ENCODE measurements at regions not wholly inside any gene's neighbourhood (a gene's known extent, or its start where the extent isn't known, plus 50 kb on each side); places are given as distances from the start of the nearest gene placed in this dataset.

- Histone ChIP-seq H4K8ac (replicated peaks; ENCODE audit: insufficient read length, low read depth, low read length) (no peak overlapping the region), H2BK20ac (ENCODE audit: low read depth, low read length, poor library complexity, severe bottlenecking) (no peak overlapping the region), H3K9me3 (ENCODE audit: control insufficient read depth, low read depth, low read length) (no peaks in the 10 kb centered on the region), H3K14ac (ENCODE audit: insufficient read depth, low read length) (no peak overlapping the region), H2BK15ac (ENCODE audit: low read depth, low read length) (no peak overlapping the region), H3K9ac (ENCODE audit: extremely low read depth, insufficient read length, low read length) (no peak overlapping the region), H3K4me1 (ENCODE audit: insufficient read depth, low read length) (no peaks in the 10 kb centered on the region), H3K79me2 (ENCODE audit: insufficient read depth, low read length) (no peaks in the 10 kb centered on the region), H2BK120ac (ENCODE audit: low read depth, low read length, poor library complexity, severe bottlenecking) (no peak overlapping the region), H2AFZ (ENCODE audit: low read length) (no peak overlapping the region), H3K27ac (ENCODE audit: insufficient read length, low read depth, low read length) (no peak overlapping the region), H4K91ac (ENCODE audit: insufficient read length, low read depth, low read length) (no peak overlapping the region), H2BK12ac (ENCODE audit: insufficient read length, low read depth, low read length) (no peak overlapping the region), H3K4ac (ENCODE audit: low read depth, low read length) (no peak overlapping the region), H3K23ac (ENCODE audit: insufficient read length, low read depth, low read length) (no peak overlapping the region), H3K79me1 (ENCODE audit: insufficient read depth, low read depth, low read length, poor library complexity, severe bottlenecking) (no peaks in the 10 kb centered on the region), H3K27me3 (ENCODE audit: insufficient read depth, low read length) (no peaks in the 10 kb centered on the region), H3K4me2 (ENCODE audit: insufficient read depth, insufficient read length, low read length) (no peak overlapping the region), H3K18ac (ENCODE audit: insufficient read length, low read depth, low read length) (no peak overlapping the region), H2BK5ac (ENCODE audit: insufficient read length, low read length) (no peak overlapping the region), H2AK5ac (ENCODE audit: insufficient read length, low read length) (no peak overlapping the region), H3T11ph (ENCODE audit: low read length) (no peak overlapping the region), H3K56ac (ENCODE audit: insufficient read length, low read depth, low read length) (no peak overlapping the region), H4K5ac (ENCODE audit: insufficient read length, low read depth, low read length) (no peak overlapping the region), H4K20me1 (ENCODE audit: control insufficient read depth, insufficient read depth, insufficient read length) (no peaks in the 10 kb centered on the region), H3K23me2 (ENCODE audit: insufficient read length, low read depth, low read length, poor library complexity, severe bottlenecking) (no peaks in the 10 kb centered on the region)
- Mint-ChIP-seq H3K36me3 (ENCODE audit: insufficient read depth in 1 of 3, low read depth in 3 of 3) (peaks cover 0 to 12% (median under 1%) of the 10 kb centered on the region in 3 experiments; a peak in 4 of 7 replicates), H3K9me3 (peaks cover 0 to 6% of the 10 kb centered on the region in 2 experiments; a peak in 2 of 5 replicates), H3K27me3 (ENCODE audit: low read depth) (no peaks in the 10 kb centered on the region), H3K4me1 (peaks cover 0 to under 1% of the 10 kb centered on the region in 2 experiments; a peak in 3 of 4 replicates), H3K4me3 (no peak overlapping the region), H3K27ac (no peak overlapping the region)
- TF ChIP-seq CTCF (conservative IDR thresholded peaks at IDR 0.05) = no peak
- DNase-seq = no peak
- no CpG with 5 or more reads among the region's 5 CpGs for WGBS (ENCODE audit: extremely low coverage, insufficient read length, low lambda C conversion rate)
These were observed 393.4 kb downstream of the ZNF608 start for GRCh38 chr5:124353016-124353415.
